HG03558 (cell line): ENCODE measurements at regions not wholly inside any gene's neighbourhood (a gene's known extent, or its start where the extent isn't known, plus 50 kb on each side); places are given as distances from the start of the nearest gene placed in this dataset.
"Not testable (repeated sequence)": the region's sequence is repeated elsewhere in the genome, so short reads cannot be mapped to it uniquely, and the experiment has no call there.

Source experiments
- ATAC-seq: cut with Tn5 transposase; IDR thresholded peaks from one replicate; pipeline ENCODE4 v1.9.1; 2021; ENCODE audit warnings: moderate number of reproducible peaks; ENCODE audit not compliant: unreplicated experiment; ENCODE audit errors: extremely low read depth

DNA sequence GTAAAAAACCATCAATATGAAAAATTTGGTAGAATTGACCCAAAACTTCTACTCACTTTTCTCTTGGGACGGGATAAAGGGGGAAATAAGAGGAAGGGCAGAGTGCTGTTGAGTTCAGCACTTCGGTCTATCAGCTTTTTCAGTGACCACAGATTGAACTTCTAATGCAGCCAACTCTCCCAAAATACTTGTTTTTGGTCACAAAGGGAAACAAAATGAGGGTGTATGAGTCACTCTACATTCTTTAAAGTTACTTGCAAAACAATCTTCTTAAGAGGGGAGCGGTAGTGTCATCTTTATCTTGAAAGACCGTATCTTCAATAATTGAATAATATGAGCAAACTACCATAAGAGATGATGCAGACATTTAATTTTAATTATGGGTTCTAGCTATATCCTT lies 661.3 kb downstream of the CD109 start:
- no peak for ATAC-seq

DNA sequence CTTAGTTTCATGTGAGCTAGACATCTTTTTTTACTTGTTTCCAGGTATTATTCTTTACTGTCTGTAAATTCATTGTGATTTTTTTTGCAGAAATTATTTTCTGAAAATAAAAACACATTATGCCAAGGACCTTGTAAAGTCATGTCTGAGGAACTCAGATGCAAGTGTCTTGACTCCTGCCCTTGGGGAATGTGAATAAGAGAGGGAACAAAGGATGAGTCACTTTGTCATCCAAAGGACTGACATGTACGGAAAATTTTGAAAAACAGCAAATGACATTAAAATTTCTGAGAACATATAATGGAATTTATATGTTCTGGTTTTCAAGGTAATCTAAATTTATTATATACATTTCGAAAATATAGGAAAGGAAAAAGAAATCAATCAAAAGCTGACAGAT lies 660.4 kb downstream of the CD109 start:
- ATAC-seq, result no peak

DNA sequence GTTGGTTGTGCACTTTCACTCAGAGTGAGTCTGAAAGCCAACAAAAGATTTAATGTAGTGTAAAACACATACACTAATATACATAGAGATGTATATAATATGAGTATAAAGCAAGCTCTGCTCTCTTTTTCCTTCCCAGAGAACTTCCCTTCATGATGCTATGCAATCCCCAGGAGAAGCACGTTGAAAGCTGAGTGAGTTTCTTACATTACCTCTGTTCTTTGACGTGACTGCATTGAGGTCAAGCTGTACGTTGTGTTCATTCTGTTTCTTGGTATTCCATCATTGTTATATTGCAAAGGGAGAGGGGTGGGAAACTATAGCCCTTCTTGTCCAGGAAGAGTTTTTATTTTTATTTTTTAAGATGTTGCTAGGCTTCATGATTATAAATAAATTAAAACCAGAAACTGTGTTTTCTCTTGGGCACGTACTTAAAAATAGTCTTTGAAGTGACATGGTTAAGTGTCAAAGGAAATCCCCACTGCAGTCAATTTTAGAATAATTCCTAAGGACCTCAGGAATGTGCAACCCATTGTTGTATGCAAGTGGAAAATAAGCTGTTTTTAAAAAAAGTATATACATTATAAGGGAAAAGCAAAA lies 651.0 kb downstream of the CD109 start:
- no peak for ATAC-seq

- no peak for ATAC-seq
Observed at GRCh38 chr6:74343804-74344203, 647.8 kb downstream of the CD109 start.

- ATAC-seq, result not testable (repeated sequence)
Observed at GRCh38 chr6:74343321-74343720, 647.3 kb downstream of the CD109 start.

GRCh38 chr6:74334722-74335121 lies 638.7 kb downstream of the CD109 start:
- no peak for ATAC-seq

DNA sequence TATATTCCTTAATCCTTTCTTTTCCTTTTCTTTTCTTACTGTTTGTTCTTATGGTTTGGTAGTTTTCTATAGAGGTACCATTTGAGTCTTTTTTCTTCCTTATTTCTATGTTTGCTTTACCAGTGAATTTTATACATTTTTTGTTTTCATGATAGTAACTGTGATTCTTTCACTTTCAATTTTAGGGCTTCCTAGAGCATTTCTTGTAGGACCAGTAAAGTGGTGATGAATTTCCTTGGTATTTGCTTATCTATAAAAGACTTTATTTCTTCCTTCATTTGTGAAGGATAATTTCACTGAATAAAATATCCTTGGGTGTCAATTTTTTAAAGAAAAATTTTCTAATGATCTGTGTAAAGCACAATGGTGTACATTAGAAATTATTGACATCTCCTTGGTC lies 637.4 kb downstream of the CD109 start:
- ATAC-seq, result no peak

DNA sequence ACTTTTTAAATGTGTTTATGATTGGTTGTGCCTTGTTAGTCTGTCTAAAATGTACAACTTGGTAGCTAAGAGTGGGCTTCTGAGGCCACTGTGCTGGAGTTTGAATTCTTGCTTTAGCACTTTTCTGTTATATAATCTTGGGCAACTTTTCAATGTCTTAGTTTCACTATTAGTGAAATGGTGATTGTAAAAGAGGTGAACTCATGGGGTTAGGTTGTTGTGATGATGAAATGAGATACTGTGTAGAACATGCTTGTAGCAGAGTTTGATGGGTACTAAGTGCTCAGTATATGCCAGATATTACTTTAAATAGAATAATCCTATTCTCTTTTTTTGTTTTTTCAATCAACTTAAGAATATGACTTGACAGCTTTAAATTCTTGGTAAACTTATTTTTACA lies 624.7 kb downstream of the CD109 start:
- no peak for ATAC-seq

DNA sequence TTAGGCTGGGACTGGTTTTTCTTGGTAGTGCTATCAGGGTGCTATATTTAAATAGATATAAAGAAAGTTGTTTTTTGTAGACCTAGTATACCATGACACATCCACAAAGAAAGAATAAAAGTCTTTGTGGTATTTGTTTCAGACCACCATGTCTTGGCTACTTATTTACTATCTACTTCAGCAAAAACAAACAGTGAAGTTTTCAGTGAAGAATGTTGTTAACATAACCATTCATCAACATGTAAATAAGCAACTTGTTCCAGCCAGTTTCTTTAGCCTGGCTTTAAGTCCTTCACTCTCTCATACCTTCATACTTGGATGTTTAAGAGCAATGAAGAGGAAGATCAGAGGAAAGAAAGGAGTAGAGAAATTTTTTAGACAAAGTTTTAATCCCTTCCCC lies 624.1 kb downstream of the CD109 start:
- ATAC-seq, result no peak

GRCh38 chr6:74319292-74319691 lies 623.3 kb downstream of the CD109 start:
- no peak for ATAC-seq

GRCh38 chr6:74318738-74319137 lies 622.7 kb downstream of the CD109 start:
- ATAC-seq, result no peak

DNA sequence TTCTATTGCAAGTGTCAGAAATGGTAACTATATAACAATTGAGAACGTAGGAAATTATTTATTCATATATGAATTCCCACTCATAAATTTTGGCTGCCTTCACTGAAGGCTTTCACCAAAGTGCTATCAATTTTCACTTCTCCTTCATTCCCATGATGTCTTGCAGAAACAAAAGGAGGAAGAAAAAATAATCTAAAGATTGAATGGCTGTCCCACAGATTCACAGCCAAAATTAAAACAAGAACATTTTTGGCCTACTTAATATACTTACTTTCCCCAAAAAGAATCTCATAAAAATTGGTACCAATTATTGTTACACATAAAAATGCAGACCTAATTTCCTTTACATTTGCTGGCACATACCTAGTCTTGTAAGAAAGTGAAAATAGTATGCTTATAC lies 616.1 kb downstream of the CD109 start:
- ATAC-seq, result no peak

- ATAC-seq, result no peak
Observed at GRCh38 chr6:74311431-74311830, 615.4 kb downstream of the CD109 start.

DNA sequence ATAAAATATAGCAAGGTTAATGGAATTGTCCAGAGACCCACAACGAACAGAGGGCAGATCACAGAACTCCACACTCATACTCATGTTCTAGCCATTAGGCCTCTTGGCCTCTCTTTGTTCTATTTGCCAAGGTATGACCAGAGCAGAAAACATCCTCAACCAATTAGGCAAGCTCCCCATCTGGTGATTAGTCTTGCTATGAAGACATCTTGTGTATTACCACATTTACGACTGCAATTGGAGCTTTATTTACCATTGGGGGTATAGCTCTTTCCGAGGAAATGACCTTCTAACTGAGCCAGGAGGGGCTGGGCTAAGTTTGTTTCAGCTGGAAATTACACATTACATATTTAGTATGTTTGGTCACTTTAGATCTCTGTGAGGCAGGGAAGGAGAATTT lies 593.9 kb downstream of the CD109 start:
- no peak for ATAC-seq

DNA sequence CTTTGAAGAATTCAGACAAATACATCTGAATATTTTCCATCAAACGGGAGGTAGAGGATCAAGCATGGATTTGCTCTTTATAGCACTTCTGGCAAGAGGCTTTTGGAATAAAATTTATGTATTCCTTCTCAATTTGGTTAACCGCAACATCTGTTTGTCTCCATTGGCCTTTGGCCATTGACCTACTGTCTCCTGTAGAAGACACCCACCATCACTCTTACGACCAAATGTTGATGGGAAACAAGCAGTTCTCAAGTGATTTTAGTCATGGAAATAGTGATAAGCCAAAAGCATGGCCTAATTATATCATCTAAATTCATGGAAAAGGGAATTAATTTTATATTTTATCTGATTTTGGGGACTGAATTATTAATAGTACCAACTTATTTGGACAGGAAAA lies 591.9 kb downstream of the CD109 start:
- no peak for ATAC-seq

- no peak for ATAC-seq
Observed at GRCh38 chr6:74287441-74287840, 591.4 kb downstream of the CD109 start.

- ATAC-seq, result no peak
Observed at GRCh38 chr6:74284284-74284683, 588.3 kb downstream of the CD109 start.

DNA sequence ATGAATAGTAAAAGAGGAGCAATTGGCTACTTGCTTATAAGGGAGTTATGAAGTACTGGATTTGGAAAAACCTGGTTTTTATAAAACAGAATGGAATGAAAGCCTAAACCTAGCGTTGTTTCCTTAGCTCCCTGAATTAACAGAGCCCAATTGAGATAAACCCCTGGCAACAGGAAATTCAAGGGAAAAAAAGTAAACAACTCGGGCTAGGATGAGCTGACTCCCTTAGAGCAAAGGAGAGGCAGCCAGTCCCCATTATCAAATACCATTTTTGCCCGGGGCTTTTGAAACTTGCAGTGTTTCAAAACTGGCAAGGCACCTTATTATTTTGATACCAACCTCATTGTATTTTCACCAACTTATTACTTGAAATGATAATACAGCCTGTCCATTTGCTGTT lies 587.5 kb downstream of the CD109 start:
- no peak for ATAC-seq

DNA sequence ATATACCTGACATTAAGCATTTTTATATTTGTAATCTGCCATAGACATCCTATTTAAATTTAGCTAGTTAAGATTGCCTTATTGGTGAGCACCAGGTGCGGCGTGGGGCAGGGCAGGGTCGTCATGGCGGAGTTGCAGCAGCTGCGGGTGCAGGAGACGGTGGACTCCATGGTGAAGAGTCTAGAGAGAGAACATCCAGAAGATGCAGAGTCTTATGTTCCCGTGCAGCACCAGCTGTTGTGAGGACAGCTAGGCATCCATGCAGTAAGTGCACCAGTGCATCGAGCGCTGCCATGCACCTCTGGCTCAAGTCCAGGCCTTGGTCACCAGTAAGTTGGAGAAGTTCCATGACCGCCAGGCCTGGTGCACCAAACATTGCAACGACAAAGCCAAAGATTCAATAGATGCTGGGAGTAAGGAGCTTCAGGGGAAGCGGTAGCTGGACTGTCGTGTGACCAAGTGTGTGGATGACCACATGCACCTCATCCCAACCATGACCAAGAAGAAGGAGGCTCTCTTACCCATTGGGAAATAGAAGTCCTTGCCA lies 586.2 kb downstream of the CD109 start:
- no peak for ATAC-seq

- no peak for ATAC-seq
Observed at GRCh38 chr6:74280130-74280692, 584.2 kb downstream of the CD109 start.

DNA sequence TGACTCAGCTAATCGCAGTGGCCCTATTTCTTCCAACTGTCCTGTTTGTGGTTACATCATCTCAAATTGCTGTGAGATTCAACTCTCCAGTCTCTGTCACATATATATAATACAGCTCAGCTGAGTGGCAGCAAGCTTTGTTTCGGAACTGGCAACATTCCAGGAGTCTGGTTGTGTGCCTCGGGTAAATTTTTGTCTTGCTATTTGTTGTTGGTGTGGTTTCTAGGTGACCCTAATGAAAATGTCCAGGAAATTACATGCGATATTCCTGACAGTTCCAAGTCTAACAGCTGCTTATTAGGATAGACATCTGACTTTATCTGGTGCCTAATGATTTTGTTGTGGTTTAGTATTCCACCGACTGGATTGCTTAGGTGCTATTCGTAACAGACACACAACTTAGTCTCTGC lies 581.8 kb downstream of the CD109 start:
- ATAC-seq, result no peak

- no peak for ATAC-seq
Observed at GRCh38 chr6:74273541-74273940, 577.5 kb downstream of the CD109 start.

DNA sequence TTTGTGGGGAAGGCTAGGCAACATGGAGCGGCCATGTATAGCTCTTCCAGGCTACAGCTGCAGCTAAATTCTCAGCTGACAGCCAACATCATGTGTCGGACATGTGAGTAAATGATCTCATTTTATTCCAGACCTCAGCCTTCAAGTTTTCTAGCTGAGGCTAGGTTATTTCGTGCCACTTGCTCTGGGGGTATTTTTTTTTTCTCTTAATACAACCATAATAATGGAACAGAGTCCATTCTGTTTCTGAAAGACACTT lies 573.5 kb downstream of the CD109 start:
- ATAC-seq, result no peak
